Dedifferentiated amniotic fluid mesenchymal stem cell (primary cell): ENCODE measurements at regions not wholly inside any gene's neighbourhood (a gene's known extent, or its start where the extent isn't known, plus 50 kb on each side); places are given as distances from the start of the nearest gene placed in this dataset.
"Not testable (repeated sequence)": the region's sequence is repeated elsewhere in the genome, so short reads cannot be mapped to it uniquely, and the experiment has no call there.

Source experiments
- DNase-seq: peaks from one replicate; pipeline ENCODE4 v3.0.0-alpha.2; 2016; ENCODE audit errors: extremely low spot score

GRCh38 chr2:52308156-52308555 lies 1276.2 kb upstream of the NRXN1 start:
- no peak for DNase-seq

GRCh38 chr2:52294628-52295027 lies 1262.7 kb upstream of the NRXN1 start:
- DNase-seq = no peak

- no peak for DNase-seq
Measured at GRCh38 chr2:52292801-52293200, 1260.9 kb upstream of the NRXN1 start.

GRCh38 chr2:52289741-52290140 lies 1257.8 kb upstream of the NRXN1 start:
- DNase-seq = no peak

GRCh38 chr2:52288596-52288995 lies 1256.7 kb upstream of the NRXN1 start:
- DNase-seq = peak; percentile 20

GRCh38 chr2:52269696-52270485 lies 1238.0 kb upstream of the NRXN1 start:
- DNase-seq = peak; percentile 34

GRCh38 chr2:52264911-52265310 lies 1233.0 kb upstream of the NRXN1 start:
- DNase-seq = no peak

- no peak for DNase-seq
Measured at GRCh38 chr2:52264488-52264887, 1232.6 kb upstream of the NRXN1 start.

GRCh38 chr2:52260904-52261303 lies 1229.0 kb upstream of the NRXN1 start:
- peak; percentile 29 for DNase-seq

- DNase-seq = not testable (repeated sequence)
Measured at GRCh38 chr2:52258967-52259366, 1227.0 kb upstream of the NRXN1 start.

- no peak for DNase-seq
Measured at GRCh38 chr2:52258038-52258437, 1226.1 kb upstream of the NRXN1 start.

- no peak for DNase-seq
Measured at GRCh38 chr2:52253416-52253980, 1221.6 kb upstream of the NRXN1 start.

GRCh38 chr2:52238782-52239181 lies 1206.8 kb upstream of the NRXN1 start:
- DNase-seq = no peak

- no peak for DNase-seq
Measured at GRCh38 chr2:52222128-52222527, 1190.2 kb upstream of the NRXN1 start.

- no peak for DNase-seq
Measured at GRCh38 chr2:52220393-52220792, 1188.5 kb upstream of the NRXN1 start.

GRCh38 chr2:52210611-52211010 lies 1178.7 kb upstream of the NRXN1 start:
- no peak for DNase-seq

GRCh38 chr2:52210161-52210560 lies 1178.2 kb upstream of the NRXN1 start:
- no peak for DNase-seq

GRCh38 chr2:52194342-52194741 lies 1162.4 kb upstream of the NRXN1 start:
- no peak for DNase-seq

GRCh38 chr2:52193804-52194203 lies 1161.9 kb upstream of the NRXN1 start:
- no peak for DNase-seq

GRCh38 chr2:52192656-52193055 lies 1160.7 kb upstream of the NRXN1 start:
- DNase-seq = no peak

GRCh38 chr2:52181080-52181479 lies 1149.1 kb upstream of the NRXN1 start:
- no peak for DNase-seq

GRCh38 chr2:52178845-52179244 lies 1146.9 kb upstream of the NRXN1 start:
- no peak for DNase-seq

GRCh38 chr2:52145005-52145404 lies 1113.1 kb upstream of the NRXN1 start:
- no peak for DNase-seq

GRCh38 chr2:52144590-52144989 lies 1112.7 kb upstream of the NRXN1 start:
- DNase-seq = no peak
